Endodermal cell (in vitro differentiated cells): ENCODE measurements at regions not wholly inside any gene's neighbourhood (a gene's known extent, or its start where the extent isn't known, plus 50 kb on each side); places are given as distances from the start of the nearest gene placed in this dataset.

ENCODE experiments used
- DNase-seq: peaks from one replicate; pipeline ENCODE4 v3.0.0-alpha.2; 2017
- H3K27ac ChIP-seq: 2 replicates; pipeline ENCODE4 v1.5.1; 2013; ENCODE audit warnings: mild to moderate bottlenecking, low read depth, low read length, moderate library complexity
- H3K27me3 ChIP-seq: 2 replicates; pipeline ENCODE4 v1.6.1; 2013; ENCODE audit warnings: mild to moderate bottlenecking, low read length, moderate library complexity; ENCODE audit not compliant: insufficient read depth, control insufficient read depth, poor library complexity, severe bottlenecking
- H3K36me3 ChIP-seq: 2 replicates; pipeline ENCODE4 v1.7.0; 2013; ENCODE audit warnings: mild to moderate bottlenecking, low read length, moderate library complexity; ENCODE audit not compliant: control insufficient read depth, insufficient read depth
- H3K4me1 ChIP-seq: one replicate; pipeline ENCODE4 v1.7.0; 2013; ENCODE audit warnings: low read length; ENCODE audit not compliant: control insufficient read depth, insufficient read depth
- H3K4me3 ChIP-seq: 2 replicates; pipeline ENCODE4 v1.5.1; 2013; ENCODE audit warnings: mild to moderate bottlenecking, low read length, moderate library complexity
- H3K9ac ChIP-seq: 2 replicates; pipeline ENCODE4 v1.6.1; 2013; ENCODE audit warnings: mild to moderate bottlenecking, low read length, moderate library complexity; ENCODE audit not compliant: poor library complexity, severe bottlenecking; ENCODE audit errors: extremely low read depth
- H3K9me3 ChIP-seq: 2 replicates; pipeline ENCODE4 v1.6.1; 2013; ENCODE audit warnings: mild to moderate bottlenecking, low read length, moderate library complexity; ENCODE audit not compliant: control insufficient read depth
- H3K27ac Mint-ChIP-seq: 2 replicates; pipeline ENCODE4 v1.8.0; 2020; ENCODE audit warnings: mixed read lengths
- H3K27me3 Mint-ChIP-seq: 2 replicates; pipeline ENCODE4 v1.8.0; 2021; ENCODE audit warnings: mild to moderate bottlenecking, mixed read lengths; ENCODE audit not compliant: insufficient read depth
- H3K36me3 Mint-ChIP-seq: 2 replicates; pipeline ENCODE4 v1.8.0; 2020; ENCODE audit warnings: low read depth, mixed read lengths
- H3K4me1 Mint-ChIP-seq: 2 replicates; pipeline ENCODE4 v1.8.0; 2020; ENCODE audit warnings: mixed read lengths
- H3K4me3 Mint-ChIP-seq: 2 replicates; pipeline ENCODE4 v1.8.0; 2020; ENCODE audit warnings: mild to moderate bottlenecking, moderate library complexity, mixed read lengths
- H3K9me3 Mint-ChIP-seq: 2 replicates; pipeline ENCODE4 v1.8.0; 2020; ENCODE audit warnings: mild to moderate bottlenecking, mixed read lengths
- CTCF ChIP-seq: fragments of 200-600 bp; sonication (generic); conservative IDR thresholded peaks from 2 replicates; pipeline ENCODE4 v1.5.0; 2021; ENCODE audit warnings: antibody characterized with exemption, mild to moderate bottlenecking
- WGBS, 2 experiments: methylation state at CpG; one replicate each; pipeline versions ENCODE4 v1.1.5 to v1.1.7; 2013; ENCODE audit warnings: missing lambda C conversion rate in 2 of 2, mixed read lengths in 1 of 2; ENCODE audit not compliant: insufficient coverage in 1 of 2, insufficient read length in 1 of 2; 5-methylcytosine and 5-hydroxymethylcytosine counted together

GRCh38 chr19:27679905-27680304 is 1533.0 kb downstream of the UQCRFS1 start:
- no peak overlapping the region for H3K4me3 ChIP-seq
- no peak overlapping the region for H3K9ac ChIP-seq
- peaks cover 64% of the 10 kb centered on the region for H3K9me3 ChIP-seq
- Mint-ChIP-seq H3K9me3 (peaks cover 94% of the 10 kb centered on the region), H3K4me1 (no peaks in the 10 kb centered on the region), H3K27ac (no peak overlapping the region), H3K27me3 (no peaks in the 10 kb centered on the region), H3K36me3 (no peaks in the 10 kb centered on the region), H3K4me3 (no peak overlapping the region)
- no peak for TF ChIP-seq CTCF
- peak; percentile 10 for DNase-seq
- no peaks in the 10 kb centered on the region for H3K27me3 ChIP-seq
- 71 to 85% methylated on average over 6 to 7 of the region's 7 CpGs for WGBS, 2 experiments
- H3K36me3 ChIP-seq, result no peaks in the 10 kb centered on the region
- H3K4me1 ChIP-seq, result no peaks in the 10 kb centered on the region
- H3K27ac ChIP-seq, result no peak overlapping the region

- Mint-ChIP-seq H3K4me3 (no peak overlapping the region), H3K36me3 (no peaks in the 10 kb centered on the region), H3K27me3 (no peaks in the 10 kb centered on the region), H3K27ac (no peak overlapping the region), H3K9me3 (peaks cover 94% of the 10 kb centered on the region), H3K4me1 (no peaks in the 10 kb centered on the region)
- H3K9me3 ChIP-seq, result peaks cover 64% of the 10 kb centered on the region
- H3K9ac ChIP-seq, result no peak overlapping the region
- H3K4me1 ChIP-seq, result no peaks in the 10 kb centered on the region
- no peak for DNase-seq
- TF ChIP-seq CTCF, result no peak
- H3K36me3 ChIP-seq, result no peaks in the 10 kb centered on the region
- H3K27me3 ChIP-seq, result no peaks in the 10 kb centered on the region
- H3K4me3 ChIP-seq, result no peak overlapping the region
- 80 to 81% methylated on average over 7 to 8 of the region's 8 CpGs for WGBS, 2 experiments
- no peak overlapping the region for H3K27ac ChIP-seq
These were observed 1533.6 kb downstream of the UQCRFS1 start for GRCh38 chr19:27679399-27679798.

- H3K9ac ChIP-seq, result no peak overlapping the region
These were observed 1536.1 kb downstream of the UQCRFS1 start for GRCh38 chr19:27676877-27677276.

More at GRCh38 chr19:27676877-27677276, 1536.1 kb downstream of the UQCRFS1 start:
- no peak overlapping the region for H3K4me3 Mint-ChIP-seq
- no peaks in the 10 kb centered on the region for H3K27me3 ChIP-seq
- no peak overlapping the region for H3K27ac Mint-ChIP-seq
- H3K4me1 ChIP-seq, result no peaks in the 10 kb centered on the region
- DNase-seq, result peak; percentile 5
- peaks cover 61% of the 10 kb centered on the region for H3K9me3 ChIP-seq
- H3K4me1 Mint-ChIP-seq, result no peaks in the 10 kb centered on the region
- H3K9me3 Mint-ChIP-seq, result peaks cover 97% of the 10 kb centered on the region
- WGBS, 2 experiments, result 63% methylated on average over 5 to 6 of the region's 6 CpGs
- no peak overlapping the region for H3K27ac ChIP-seq
- no peaks in the 10 kb centered on the region for H3K36me3 Mint-ChIP-seq
- no peak for TF ChIP-seq CTCF
- no peak overlapping the region for H3K4me3 ChIP-seq
- no peaks in the 10 kb centered on the region for H3K27me3 Mint-ChIP-seq
- H3K36me3 ChIP-seq, result no peaks in the 10 kb centered on the region
